Esophagus muscularis mucosa (tissue), 3 donors: ENCODE measurements at regions not wholly inside any gene's neighbourhood (a gene's known extent, or its start where the extent isn't known, plus 50 kb on each side); places are given as distances from the start of the nearest gene placed in this dataset.

ENCODE experiments used
- CTCF ChIP-seq, 3 experiments: fragments of 200-600 bp in 2 of 3; fragments of 450-650 bp in 1 of 3; sonication (generic) in 2 of 3; IDR thresholded peaks; one replicate each; pipeline ENCODE4 v1.5.1; 2017 to 2019; ENCODE audit warnings: antibody characterized with exemption in 3 of 3, mild to moderate bottlenecking in 2 of 3, moderate library complexity in 1 of 3
- EP300 ChIP-seq: sonication (generic); formaldehyde crosslinking; IDR thresholded peaks from one replicate; pipeline ENCODE4 v1.6.1; 2017; ENCODE audit warnings: antibody characterized with exemption

DNA sequence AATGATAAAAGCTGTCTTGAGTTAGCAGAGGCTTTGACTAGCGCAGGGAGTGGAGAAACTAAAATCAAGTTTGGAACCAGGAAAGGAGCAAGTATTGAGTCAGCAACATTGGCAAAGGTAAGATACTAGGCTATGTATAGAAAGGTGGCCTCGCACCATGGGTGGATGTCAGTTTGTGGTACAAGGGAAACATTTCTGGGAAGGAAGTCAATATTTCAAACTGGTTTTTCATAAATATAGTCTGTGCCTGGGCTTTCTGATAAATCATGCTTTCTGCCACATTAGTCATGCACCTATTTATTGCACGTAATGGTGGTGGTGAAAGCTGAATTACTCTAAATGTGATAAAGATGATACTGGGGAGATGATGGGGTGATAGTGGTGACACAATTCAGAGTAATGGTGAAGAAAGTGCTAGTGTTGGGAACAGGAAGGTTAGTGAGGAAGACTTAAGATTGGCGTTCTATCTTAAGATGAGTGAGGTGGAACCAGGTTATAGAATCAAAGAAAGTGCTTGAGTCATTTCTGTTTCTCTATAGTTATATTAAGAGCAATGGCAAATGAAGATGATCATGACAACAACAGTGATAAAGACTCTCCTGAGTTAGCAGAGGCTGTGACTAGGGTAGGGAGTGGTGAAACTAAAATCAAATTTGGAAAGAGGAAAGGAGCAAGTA is 729.0 kb downstream of the FAM181B start:
- no peak for TF ChIP-seq CTCF (IDR thresholded peaks at IDR 0.05)
- TF ChIP-seq EP300: no peak
